GM23338 (cell line): ENCODE measurements at regions not wholly inside any gene's neighbourhood (a gene's known extent, or its start where the extent isn't known, plus 50 kb on each side); places are given as distances from the start of the nearest gene placed in this dataset.

Source experiments
- CREB1 ChIP-seq: fragments of 250-450 bp; sonication (Bioruptor Pico); IDR thresholded peaks from 2 replicates; pipeline ENCODE4 v1.5.0; 2020; ENCODE audit warnings: low read depth, mild to moderate bottlenecking, moderate library complexity
- EZH2phosphoT487 ChIP-seq: fragments of 200-600 bp; sonication (generic); IDR thresholded peaks from one replicate; pipeline ENCODE4 v1.8.1; 2018; ENCODE audit warnings: antibody characterized with exemption; ENCODE audit not compliant: unreplicated experiment
- NANOG ChIP-seq: IDR thresholded peaks from 2 replicates; pipeline ENCODE4 v1.6.1; 2016; ENCODE audit warnings: antibody characterized with exemption, borderline replicate concordance
- REST ChIP-seq: IDR thresholded peaks from one replicate; pipeline ENCODE4 v1.6.1; 2018; ENCODE audit warnings: antibody characterized with exemption; ENCODE audit not compliant: unreplicated experiment
- STAT1 ChIP-seq: IDR thresholded peaks from one replicate; pipeline ENCODE4 v1.6.1; 2016; ENCODE audit warnings: antibody characterized with exemption; ENCODE audit not compliant: unreplicated experiment
- ZNF114 ChIP-seq: fragments of 250-450 bp; sonication (Bioruptor Pico); IDR thresholded peaks from 2 replicates; pipeline ENCODE4 v1.5.0; 2020; ENCODE audit warnings: mild to moderate bottlenecking, moderate library complexity
- ZNF462 ChIP-seq: fragments of 250-450 bp; sonication (Bioruptor Pico); IDR thresholded peaks from 2 replicates; pipeline ENCODE4 v1.5.0; 2020; ENCODE audit warnings: mild to moderate bottlenecking, moderate library complexity

DNA sequence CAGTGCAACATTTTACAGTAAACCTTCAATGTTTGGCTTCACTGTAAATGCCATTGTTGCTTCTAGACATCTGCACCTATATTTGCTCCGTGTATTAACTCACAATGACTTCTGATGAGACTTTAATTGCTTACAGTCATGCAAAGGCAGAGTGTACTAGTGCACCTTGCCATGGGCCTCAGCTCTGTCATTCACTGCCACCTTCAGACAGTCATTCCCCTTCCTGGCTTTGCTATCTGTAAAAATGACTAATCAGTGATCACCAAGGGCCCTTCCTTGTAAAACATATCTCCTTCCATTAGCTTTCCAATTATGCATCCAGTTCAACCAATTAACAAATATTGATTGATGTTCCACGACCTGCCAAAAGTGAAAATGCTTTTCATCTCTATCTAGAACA, 120.3 kb downstream of the ARRDC4 start (continued):
- no peak for TF ChIP-seq ZNF462 (CRISPR knock-in tag)
- TF ChIP-seq CREB1 (CRISPR knock-in tag) = no peak
- TF ChIP-seq STAT1 = no peak
- TF ChIP-seq ZNF114 (CRISPR knock-in tag) = no peak
- TF ChIP-seq NANOG = no peak
- TF ChIP-seq EZH2phosphoT487 = no peak
- TF ChIP-seq REST = no peak
